PFSK-1 (cell line): ENCODE measurements at regions not wholly inside any gene's neighbourhood (a gene's known extent, or its start where the extent isn't known, plus 50 kb on each side); places are given as distances from the start of the nearest gene placed in this dataset.

Source experiments
- FOXP2 ChIP-seq: optimal IDR thresholded peaks from 2 replicates; pipeline ENCODE3; 2011; ENCODE audit warnings: borderline replicate concordance, control low read depth, inconsistent platforms; ENCODE audit not compliant: insufficient read depth; ENCODE audit errors: extremely low read length, extremely low read depth
- POLR2AphosphoS5 ChIP-seq: IDR thresholded peaks from 2 replicates; pipeline ENCODE4 v1.6.1; 2012; ENCODE audit warnings: low read depth, mild to moderate bottlenecking, control low read depth, low read length, moderate library complexity
- REST ChIP-seq, 2 experiments: IDR thresholded peaks; 2 replicates each; pipeline versions ENCODE4 v1.6.1 to v1.8.0; 2011 to 2012; ENCODE audit warnings: low read depth in 2 of 2, low read length in 2 of 2, control low read depth in 1 of 2, inconsistent platforms in 1 of 2, mild to moderate bottlenecking in 1 of 2, moderate library complexity in 1 of 2; ENCODE audit not compliant: insufficient read depth in 1 of 2
- SIN3A ChIP-seq: IDR thresholded peaks from 2 replicates; pipeline ENCODE4 v1.6.1; 2012; ENCODE audit warnings: mild to moderate bottlenecking, low read length, moderate library complexity, borderline replicate concordance; ENCODE audit not compliant: insufficient read depth
- TAF1 ChIP-seq: IDR thresholded peaks from 2 replicates; pipeline ENCODE4 v1.6.1; 2012; ENCODE audit warnings: low read length, control low read depth, borderline replicate concordance; ENCODE audit not compliant: insufficient read depth

GRCh38 chrX:16516232-16516876 lies 133.6 kb upstream of the S100G start:
- TF ChIP-seq REST (IDR thresholded peaks at IDR 0.05; ENCODE audit: insufficient read depth in 1 of 2, low read depth in 2 of 2, low read length in 2 of 2) (no peak), TAF1 (no peak), SIN3A (no peak), FOXP2 (no peak), POLR2AphosphoS5 (no peak)

GRCh38 chrX:16517039-16517605 lies 132.8 kb upstream of the S100G start:
- TF ChIP-seq FOXP2, result no peak

- TF ChIP-seq REST (IDR thresholded peaks at IDR 0.05; ENCODE audit: insufficient read depth in 1 of 2, low read depth in 2 of 2, low read length in 2 of 2) (no peak), SIN3A (no peak)
Measured at GRCh38 chrX:16518131-16518530, 131.8 kb upstream of the S100G start.

- TF ChIP-seq FOXP2 (no peak), TAF1 (no peak), SIN3A (no peak), POLR2AphosphoS5 (no peak), REST (IDR thresholded peaks at IDR 0.05; ENCODE audit: insufficient read depth in 1 of 2, low read depth in 2 of 2, low read length in 2 of 2) (no peak)
Measured at GRCh38 chrX:16524316-16524715, 125.6 kb upstream of the S100G start.

GRCh38 chrX:16526003-16526402 lies 124.0 kb upstream of the S100G start:
- TF ChIP-seq FOXP2, result no peak
- no peak for TF ChIP-seq TAF1
- no peak for TF ChIP-seq SIN3A
- no peak for TF ChIP-seq POLR2AphosphoS5
- no peak for TF ChIP-seq REST (IDR thresholded peaks at IDR 0.05; ENCODE audit: insufficient read depth in 1 of 2, low read depth in 2 of 2, low read length in 2 of 2)
